DND-41 (cell line): ENCODE measurements at regions not wholly inside any gene's neighbourhood (a gene's known extent, or its start where the extent isn't known, plus 50 kb on each side); places are given as distances from the start of the nearest gene placed in this dataset.

Experiments
- CTCF ChIP-seq: IDR thresholded peaks from 2 replicates; pipeline ENCODE4 v1.5.1; 2012; ENCODE audit warnings: borderline replicate concordance, low read length, moderate library complexity, mild to moderate bottlenecking; ENCODE audit not compliant: poor library complexity, severe bottlenecking; ENCODE audit errors: extremely low read depth
- EZH2 ChIP-seq: IDR thresholded peaks from 3 replicates; pipeline ENCODE4 v1.6.1; 2012; ENCODE audit warnings: borderline replicate concordance, low read depth, mild to moderate bottlenecking, moderate library complexity, low read length, inconsistent platforms; ENCODE audit not compliant: severe bottlenecking

- no peak for TF ChIP-seq EZH2
- no peak for TF ChIP-seq CTCF
Observed at GRCh38 chr12:115166698-115167315, 482.8 kb upstream of the TBX3 start.
